WTC11 (cell line): ENCODE measurements at regions not wholly inside any gene's neighbourhood (a gene's known extent, or its start where the extent isn't known, plus 50 kb on each side); places are given as distances from the start of the nearest gene placed in this dataset.

Source experiments
- ATAC-seq: fragments of 200-7000 bp; cut with Tn5 transposase; 2 replicates; pipeline ENCODE4 v1.10.0; 2021; ENCODE audit warnings: mild to moderate bottlenecking, moderate library complexity
- CTCF ChIA-PET: fragments of 300-600 bp; sonication (Branson Sonifier 250); formaldehyde crosslinking; loops from one replicate; lab custom pipeline; 2021; ENCODE audit warnings: antibody characterized with exemption; lab: Charles Lee
- POLR2A ChIA-PET: fragments of 350-600 bp; sonication (Branson Sonifier 250); formaldehyde crosslinking; loops from one replicate; lab custom pipeline; 2021; ENCODE audit warnings: antibody characterized with exemption; lab: Charles Lee
- DNase-seq: peaks from one replicate; pipeline ENCODE4 v3.0.0; 2021; ENCODE audit warnings: low spot score
- H3K27ac Mint-ChIP-seq: 2 replicates; pipeline ENCODE4 v1.8.0; 2021; ENCODE audit warnings: mixed read lengths
- H3K27me3 Mint-ChIP-seq: 2 replicates; pipeline ENCODE4 v1.8.0; 2021; ENCODE audit warnings: low read depth, mild to moderate bottlenecking, moderate library complexity, mixed read lengths
- H3K36me3 Mint-ChIP-seq: 2 replicates; pipeline ENCODE4 v1.8.0; 2021; ENCODE audit warnings: mixed read lengths
- H3K4me1 Mint-ChIP-seq: 2 replicates; pipeline ENCODE4 v1.8.0; 2022; ENCODE audit warnings: mixed read lengths
- H3K4me3 Mint-ChIP-seq: 2 replicates; pipeline ENCODE4 v1.8.0; 2021; ENCODE audit warnings: mild to moderate bottlenecking, moderate library complexity, mixed read lengths
- H3K9me3 Mint-ChIP-seq: 2 replicates; pipeline ENCODE4 v1.8.0; 2021; ENCODE audit warnings: mixed read lengths
- ATF1 ChIP-seq: sonication (generic); formaldehyde crosslinking; IDR thresholded peaks from 2 replicates; pipeline ENCODE4 v1.8.1; 2023; ENCODE audit warnings: mild to moderate bottlenecking, moderate library complexity, missing genetic modification reagents
- ESRRA ChIP-seq: sonication (generic); formaldehyde crosslinking; IDR thresholded peaks from 2 replicates; pipeline ENCODE4 v1.8.1; 2022; ENCODE audit warnings: mild to moderate bottlenecking, missing genetic modification reagents, borderline replicate concordance
- JAZF1 ChIP-seq: fragments of 250-450 bp; sonication (Bioruptor Pico); IDR thresholded peaks from 2 replicates; pipeline ENCODE4 v1.9.0; 2021; ENCODE audit warnings: moderate library complexity, mild to moderate bottlenecking, inconsistent platforms
- NR1H2 ChIP-seq: sonication (generic); formaldehyde crosslinking; IDR thresholded peaks from 2 replicates; pipeline ENCODE4 v1.9.0; 2021; ENCODE audit warnings: mild to moderate bottlenecking, moderate library complexity, missing genetic modification reagents
- NR3C1 ChIP-seq: sonication (generic); formaldehyde crosslinking; conservative IDR thresholded peaks from 2 replicates; pipeline ENCODE4 v1.8.1; 2023; ENCODE audit warnings: low read depth, mild to moderate bottlenecking, missing genetic modification reagents
- ZNF219 ChIP-seq: sonication (generic); formaldehyde crosslinking; IDR thresholded peaks from 2 replicates; pipeline ENCODE4 v1.8.0; 2023; ENCODE audit warnings: missing genetic modification reagents, mild to moderate bottlenecking, borderline replicate concordance
- TF ChIP-seq, protein P1 (sequence below): sonication (generic); formaldehyde crosslinking; IDR thresholded peaks from 2 replicates; pipeline ENCODE4 v1.8.1; 2023; ENCODE audit warnings: mild to moderate bottlenecking, missing genetic modification reagents
- TF ChIP-seq, protein P2 (sequence below): fragments of 250-450 bp; sonication (Bioruptor Pico); IDR thresholded peaks from 2 replicates; pipeline ENCODE4 v1.9.0; 2021; ENCODE audit warnings: moderate library complexity, mild to moderate bottlenecking, inconsistent platforms, borderline replicate concordance
- TF ChIP-seq, protein P3 (sequence below): sonication (generic); formaldehyde crosslinking; IDR thresholded peaks from 2 replicates; pipeline ENCODE4 v1.8.0; 2023; ENCODE audit warnings: mild to moderate bottlenecking, missing genetic modification reagents
- TF ChIP-seq, protein P4 (sequence below): sonication (generic); formaldehyde crosslinking; IDR thresholded peaks from 2 replicates; pipeline ENCODE4 v1.8.0; 2022; ENCODE audit warnings: mild to moderate bottlenecking, missing genetic modification reagents

DNA sequence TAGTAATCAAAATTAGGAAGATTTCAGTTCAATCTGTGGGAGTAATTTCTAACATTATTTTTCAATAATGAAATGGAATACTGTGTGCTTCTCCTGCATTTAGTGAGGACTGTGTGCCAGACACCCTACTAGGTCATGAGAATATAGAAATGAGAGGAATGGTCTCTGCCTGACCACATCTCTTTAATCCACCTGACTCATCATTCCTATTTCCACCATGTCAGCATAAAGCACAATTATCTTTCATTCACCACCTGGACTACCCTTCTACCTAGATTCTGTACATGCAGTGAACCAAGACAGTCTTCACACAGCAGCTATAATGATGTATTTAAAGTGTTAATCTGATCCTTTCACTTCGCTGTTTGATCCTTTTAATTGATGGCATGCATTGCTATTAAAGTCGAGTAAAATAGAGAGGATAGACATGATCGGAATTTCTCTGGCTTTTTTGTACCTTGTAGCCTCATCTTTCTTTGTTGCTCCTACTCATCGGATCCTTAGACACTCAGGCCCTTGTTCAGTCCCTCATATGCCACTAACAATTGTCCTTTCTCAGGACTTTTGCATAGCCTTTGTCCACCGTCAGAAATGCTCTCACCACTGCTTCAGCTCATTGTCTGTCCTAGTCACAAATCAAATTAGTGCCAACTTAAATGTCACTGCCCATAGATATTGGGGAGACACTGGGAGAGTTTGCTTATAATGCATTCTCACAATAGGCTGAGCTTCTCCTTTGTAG, 1037.1 kb downstream of the REEP3 start (continued):
- TF ChIP-seq NR1H2 (CRISPR knock-in tag) (no peak), ATF1 (CRISPR knock-in tag) (no peak), JAZF1 (CRISPR knock-in tag) (no peak), NR3C1 (no peak)
- TF ChIP-seq, protein P1, sequence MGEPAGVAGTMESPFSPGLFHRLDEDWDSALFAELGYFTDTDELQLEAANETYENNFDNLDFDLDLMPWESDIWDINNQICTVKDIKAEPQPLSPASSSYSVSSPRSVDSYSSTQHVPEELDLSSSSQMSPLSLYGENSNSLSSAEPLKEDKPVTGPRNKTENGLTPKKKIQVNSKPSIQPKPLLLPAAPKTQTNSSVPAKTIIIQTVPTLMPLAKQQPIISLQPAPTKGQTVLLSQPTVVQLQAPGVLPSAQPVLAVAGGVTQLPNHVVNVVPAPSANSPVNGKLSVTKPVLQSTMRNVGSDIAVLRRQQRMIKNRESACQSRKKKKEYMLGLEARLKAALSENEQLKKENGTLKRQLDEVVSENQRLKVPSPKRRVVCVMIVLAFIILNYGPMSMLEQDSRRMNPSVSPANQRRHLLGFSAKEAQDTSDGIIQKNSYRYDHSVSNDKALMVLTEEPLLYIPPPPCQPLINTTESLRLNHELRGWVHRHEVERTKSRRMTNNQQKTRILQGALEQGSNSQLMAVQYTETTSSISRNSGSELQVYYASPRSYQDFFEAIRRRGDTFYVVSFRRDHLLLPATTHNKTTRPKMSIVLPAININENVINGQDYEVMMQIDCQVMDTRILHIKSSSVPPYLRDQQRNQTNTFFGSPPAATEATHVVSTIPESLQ (CRISPR knock-in tag): no peak
- TF ChIP-seq, protein P2, sequence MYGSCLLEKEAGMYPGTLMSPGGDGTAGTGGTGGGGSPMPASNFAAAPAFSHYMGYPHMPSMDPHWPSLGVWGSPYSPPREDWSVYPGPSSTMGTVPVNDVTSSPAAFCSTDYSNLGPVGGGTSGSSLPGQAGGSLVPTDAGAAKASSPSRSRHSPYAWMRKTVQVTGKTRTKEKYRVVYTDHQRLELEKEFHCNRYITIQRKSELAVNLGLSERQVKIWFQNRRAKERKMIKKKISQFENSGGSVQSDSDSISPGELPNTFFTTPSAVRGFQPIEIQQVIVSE (CRISPR knock-in tag): no peak

DNA sequence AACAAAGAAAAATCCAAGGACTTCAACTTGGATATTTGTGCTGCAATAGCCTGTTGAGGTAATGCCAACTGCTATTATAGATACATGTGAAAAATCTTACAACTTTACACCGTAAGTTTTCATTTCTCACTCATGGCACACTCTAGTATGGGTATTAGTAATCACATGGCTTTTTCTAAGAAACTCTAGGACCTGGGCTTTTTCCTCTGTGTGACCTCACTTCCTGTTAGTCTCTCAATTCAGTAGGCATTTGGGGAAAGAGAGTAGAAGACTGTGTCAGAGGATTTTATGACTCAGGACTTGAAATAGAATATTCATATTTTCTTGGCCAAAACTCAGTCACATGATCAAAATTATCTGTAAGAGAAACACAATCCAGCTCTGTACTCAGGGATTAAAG, 1049.9 kb downstream of the REEP3 start:
- ATAC-seq (no peak), DNase-seq (no peak)
- ChIA-PET POLR2A (no interaction called here), CTCF (no interaction called here)
- Mint-ChIP-seq H3K27ac (no peak overlapping the region), H3K4me3 (no peak overlapping the region), H3K36me3 (peaks cover 5% of the 10 kb centered on the region), H3K27me3 (no peaks in the 10 kb centered on the region), H3K4me1 (no peaks in the 10 kb centered on the region), H3K9me3 (peaks cover 29% of the 10 kb centered on the region)
- TF ChIP-seq, protein P1 (CRISPR knock-in tag): no peak
- TF ChIP-seq, protein P3, sequence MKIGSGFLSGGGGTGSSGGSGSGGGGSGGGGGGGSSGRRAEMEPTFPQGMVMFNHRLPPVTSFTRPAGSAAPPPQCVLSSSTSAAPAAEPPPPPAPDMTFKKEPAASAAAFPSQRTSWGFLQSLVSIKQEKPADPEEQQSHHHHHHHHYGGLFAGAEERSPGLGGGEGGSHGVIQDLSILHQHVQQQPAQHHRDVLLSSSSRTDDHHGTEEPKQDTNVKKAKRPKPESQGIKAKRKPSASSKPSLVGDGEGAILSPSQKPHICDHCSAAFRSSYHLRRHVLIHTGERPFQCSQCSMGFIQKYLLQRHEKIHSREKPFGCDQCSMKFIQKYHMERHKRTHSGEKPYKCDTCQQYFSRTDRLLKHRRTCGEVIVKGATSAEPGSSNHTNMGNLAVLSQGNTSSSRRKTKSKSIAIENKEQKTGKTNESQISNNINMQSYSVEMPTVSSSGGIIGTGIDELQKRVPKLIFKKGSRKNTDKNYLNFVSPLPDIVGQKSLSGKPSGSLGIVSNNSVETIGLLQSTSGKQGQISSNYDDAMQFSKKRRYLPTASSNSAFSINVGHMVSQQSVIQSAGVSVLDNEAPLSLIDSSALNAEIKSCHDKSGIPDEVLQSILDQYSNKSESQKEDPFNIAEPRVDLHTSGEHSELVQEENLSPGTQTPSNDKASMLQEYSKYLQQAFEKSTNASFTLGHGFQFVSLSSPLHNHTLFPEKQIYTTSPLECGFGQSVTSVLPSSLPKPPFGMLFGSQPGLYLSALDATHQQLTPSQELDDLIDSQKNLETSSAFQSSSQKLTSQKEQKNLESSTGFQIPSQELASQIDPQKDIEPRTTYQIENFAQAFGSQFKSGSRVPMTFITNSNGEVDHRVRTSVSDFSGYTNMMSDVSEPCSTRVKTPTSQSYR (CRISPR knock-in tag): no peak
- TF ChIP-seq ESRRA (CRISPR knock-in tag) (no peak), ZNF219 (CRISPR knock-in tag) (no peak)

DNA sequence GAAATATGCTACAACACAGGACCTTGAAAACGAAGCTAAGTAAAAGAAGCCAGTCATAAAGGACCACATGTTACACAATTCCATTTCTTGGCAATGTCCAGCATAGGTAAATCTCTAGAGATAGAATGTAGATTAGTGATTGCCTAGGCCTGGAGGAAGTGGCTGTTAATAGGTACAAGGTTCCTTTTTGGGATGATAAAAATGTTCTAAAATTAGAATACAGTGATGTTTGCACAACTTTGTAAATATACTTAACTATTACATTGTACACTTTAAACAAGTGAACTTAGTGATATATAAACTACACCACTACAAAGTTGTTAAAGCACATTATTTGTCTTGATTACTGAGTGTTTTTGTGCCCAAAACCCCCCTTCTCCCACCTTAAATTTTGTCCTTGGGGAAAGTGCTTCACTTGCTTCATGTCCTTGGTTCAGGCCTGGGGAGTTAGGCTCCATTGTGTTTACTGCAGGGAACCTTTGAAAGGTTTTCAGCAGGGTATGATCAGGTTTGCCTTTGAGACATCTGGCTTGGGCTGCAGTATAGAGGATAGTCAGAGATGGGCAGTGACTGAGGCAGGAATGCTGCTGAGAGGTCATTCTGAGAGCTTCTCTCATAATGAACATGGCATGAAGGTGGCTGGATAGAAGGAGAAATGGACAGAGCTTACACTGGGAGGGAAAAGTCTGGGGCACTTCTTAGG, 1052.6 kb downstream of the REEP3 start:
- CTCF ChIA-PET: no interaction called here
- Mint-ChIP-seq H3K4me3 (no peak overlapping the region), H3K4me1 (no peaks in the 10 kb centered on the region), H3K9me3 (peaks cover 12% of the 10 kb centered on the region), H3K36me3 (no peaks in the 10 kb centered on the region), H3K27me3 (no peaks in the 10 kb centered on the region), H3K27ac (no peak overlapping the region)
- TF ChIP-seq ATF1 (CRISPR knock-in tag): no peak
- TF ChIP-seq, protein P4, sequence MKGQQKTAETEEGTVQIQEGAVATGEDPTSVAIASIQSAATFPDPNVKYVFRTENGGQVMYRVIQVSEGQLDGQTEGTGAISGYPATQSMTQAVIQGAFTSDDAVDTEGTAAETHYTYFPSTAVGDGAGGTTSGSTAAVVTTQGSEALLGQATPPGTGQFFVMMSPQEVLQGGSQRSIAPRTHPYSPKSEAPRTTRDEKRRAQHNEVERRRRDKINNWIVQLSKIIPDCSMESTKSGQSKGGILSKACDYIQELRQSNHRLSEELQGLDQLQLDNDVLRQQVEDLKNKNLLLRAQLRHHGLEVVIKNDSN (CRISPR knock-in tag): no peak
- POLR2A ChIA-PET: no interaction called here
- ATAC-seq: no peak
- no peak for DNase-seq
